ENCODE measurements at regions not wholly inside any gene's neighbourhood (a gene's known extent, or its start where the extent isn't known, plus 50 kb on each side); places are given as distances from the start of the nearest gene placed in this dataset.

- TF ChIP-seq RCOR1 (IDR thresholded peaks at IDR 0.05; ENCODE audit: borderline replicate concordance in 1 of 2, low read depth in 2 of 2, low read length in 2 of 2): peak in 1 of 2 experiments; percentile 41; a peak in 1 of 4 replicates
- peak; percentile 42 for TF ChIP-seq CCNT2 (IDR thresholded peaks at IDR 0.05; ENCODE audit: borderline replicate concordance, extremely low read depth, insufficient read length, low read depth, low read length)
- peak; percentile 93 for TF ChIP-seq TCF3 (CRISPR knock-in tag; IDR thresholded peaks at IDR 0.05)
- TF ChIP-seq FOSL1 (tag; conservative IDR thresholded peaks at IDR 0.05): peak; percentile 44
- TF ChIP-seq MEF2D (tag; conservative IDR thresholded peaks at IDR 0.05; ENCODE audit: low read depth): peak; percentile 34; the same call in 1 of the 2 replicates
- TF ChIP-seq MBD2 (IDR thresholded peaks at IDR 0.05; ENCODE audit: borderline replicate concordance, low read depth): peak; percentile 43
- TF ChIP-seq ILF3 (IDR thresholded peaks at IDR 0.05; ENCODE audit: borderline replicate concordance): peak; percentile 63; the same call in 1 of the 2 replicates
- 0 out of 2 replicates have a peak, but pooled peaks have one; percentile 46 for TF ChIP-seq ZFP91 (CRISPR knock-in tag; IDR thresholded peaks at IDR 0.05)
- TF ChIP-seq ZBTB7A (IDR thresholded peaks at IDR 0.05; ENCODE audit: borderline replicate concordance, control insufficient read depth, low read depth, low read length): peak; percentile 56
- peak; percentile 82 for TF ChIP-seq ZNF121 (CRISPR knock-in tag; conservative IDR thresholded peaks at IDR 0.05)
- peak; percentile 96 for TF ChIP-seq SMARCA4 (IDR thresholded peaks at IDR 0.05)
Measured at GRCh38 chr18:8913606-8914403, 188.7 kb upstream of the NDUFV2 start (continued).

Measured in K562 (cell line).